ENCODE measurements at regions not wholly inside any gene's neighbourhood (a gene's known extent, or its start where the extent isn't known, plus 50 kb on each side); places are given as distances from the start of the nearest gene placed in this dataset.

DNA sequence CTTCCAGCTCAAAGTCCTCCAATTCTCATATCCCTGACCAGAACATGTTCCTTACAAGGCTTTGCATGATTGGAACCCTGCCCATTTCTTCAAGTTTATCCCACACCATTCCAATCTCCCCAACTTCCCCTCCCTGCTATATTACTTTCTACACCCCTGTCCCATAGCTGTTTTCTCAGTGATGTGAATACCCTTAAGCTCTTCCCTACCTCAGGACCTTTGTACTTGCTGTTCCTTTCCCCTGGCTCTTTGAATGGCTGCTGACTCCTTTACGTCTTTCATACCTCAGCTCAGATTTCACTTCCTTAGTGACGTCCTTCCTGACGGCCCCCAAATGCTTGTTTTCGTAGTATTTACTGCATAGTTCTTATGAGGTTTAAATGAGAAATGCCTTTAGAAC, 166.2 kb upstream of the ZNF462 start:
- Histone ChIP-seq H3K27ac (ENCODE audit: poor library complexity, severe bottlenecking) (no peak overlapping the region), H3K36me3 (ENCODE audit: low read depth) (no peaks in the 10 kb centered on the region)
- TF ChIP-seq, protein P1, sequence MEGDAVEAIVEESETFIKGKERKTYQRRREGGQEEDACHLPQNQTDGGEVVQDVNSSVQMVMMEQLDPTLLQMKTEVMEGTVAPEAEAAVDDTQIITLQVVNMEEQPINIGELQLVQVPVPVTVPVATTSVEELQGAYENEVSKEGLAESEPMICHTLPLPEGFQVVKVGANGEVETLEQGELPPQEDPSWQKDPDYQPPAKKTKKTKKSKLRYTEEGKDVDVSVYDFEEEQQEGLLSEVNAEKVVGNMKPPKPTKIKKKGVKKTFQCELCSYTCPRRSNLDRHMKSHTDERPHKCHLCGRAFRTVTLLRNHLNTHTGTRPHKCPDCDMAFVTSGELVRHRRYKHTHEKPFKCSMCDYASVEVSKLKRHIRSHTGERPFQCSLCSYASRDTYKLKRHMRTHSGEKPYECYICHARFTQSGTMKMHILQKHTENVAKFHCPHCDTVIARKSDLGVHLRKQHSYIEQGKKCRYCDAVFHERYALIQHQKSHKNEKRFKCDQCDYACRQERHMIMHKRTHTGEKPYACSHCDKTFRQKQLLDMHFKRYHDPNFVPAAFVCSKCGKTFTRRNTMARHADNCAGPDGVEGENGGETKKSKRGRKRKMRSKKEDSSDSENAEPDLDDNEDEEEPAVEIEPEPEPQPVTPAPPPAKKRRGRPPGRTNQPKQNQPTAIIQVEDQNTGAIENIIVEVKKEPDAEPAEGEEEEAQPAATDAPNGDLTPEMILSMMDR (IDR thresholded peaks at IDR 0.05; ENCODE audit: poor library complexity, severe bottlenecking) = no peak

DNA sequence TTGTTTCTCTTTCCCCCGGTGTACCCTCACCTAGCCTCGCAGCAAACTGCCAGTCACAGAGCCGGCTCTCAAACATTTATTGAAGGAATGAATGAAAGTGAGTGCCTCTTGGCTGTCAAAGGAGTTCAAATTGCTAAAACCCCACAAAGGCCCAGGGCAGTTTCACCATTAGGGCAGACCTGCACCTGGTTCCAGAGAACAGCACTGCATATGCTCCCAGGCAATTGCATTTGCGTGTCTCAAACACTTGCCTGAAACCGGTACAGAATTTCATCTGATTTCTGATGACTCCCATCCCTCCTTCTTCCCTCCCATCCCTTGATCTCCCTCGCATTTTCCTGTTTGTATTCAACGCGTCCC, 165.6 kb upstream of the ZNF462 start:
- no peak for ATAC-seq (ENCODE audit: low read depth)
- Histone ChIP-seq H3K4me1 (ENCODE audit: insufficient read depth, poor library complexity, severe bottlenecking) (peaks cover 8% of the 10 kb centered on the region), H3K27ac (ENCODE audit: poor library complexity, severe bottlenecking) (peak overlapping the region; percentile 44), H3K4me3 (ENCODE audit: severe bottlenecking) (no peak overlapping the region), H3K36me3 (ENCODE audit: low read depth) (no peaks in the 10 kb centered on the region), H3K27me3 (ENCODE audit: insufficient read depth, poor library complexity, severe bottlenecking) (no peaks in the 10 kb centered on the region), H3K9me3 (ENCODE audit: severe bottlenecking) (no peaks in the 10 kb centered on the region)
- TF ChIP-seq, protein P1 (IDR thresholded peaks at IDR 0.05; ENCODE audit: poor library complexity, severe bottlenecking) = no peak
- no peak for DNase-seq (ENCODE audit: low spot score)

More for the DNA sequence above, 166.2 kb upstream of the ZNF462 start:
- Histone ChIP-seq H3K4me3 (ENCODE audit: severe bottlenecking) (no peak overlapping the region), H3K27me3 (ENCODE audit: insufficient read depth, poor library complexity, severe bottlenecking) (no peaks in the 10 kb centered on the region), H3K9me3 (ENCODE audit: severe bottlenecking) (no peaks in the 10 kb centered on the region), H3K4me1 (ENCODE audit: insufficient read depth, poor library complexity, severe bottlenecking) (peaks cover 8% of the 10 kb centered on the region)
- no peak for ATAC-seq (ENCODE audit: low read depth)
- no peak for DNase-seq (ENCODE audit: low spot score)

DNA sequence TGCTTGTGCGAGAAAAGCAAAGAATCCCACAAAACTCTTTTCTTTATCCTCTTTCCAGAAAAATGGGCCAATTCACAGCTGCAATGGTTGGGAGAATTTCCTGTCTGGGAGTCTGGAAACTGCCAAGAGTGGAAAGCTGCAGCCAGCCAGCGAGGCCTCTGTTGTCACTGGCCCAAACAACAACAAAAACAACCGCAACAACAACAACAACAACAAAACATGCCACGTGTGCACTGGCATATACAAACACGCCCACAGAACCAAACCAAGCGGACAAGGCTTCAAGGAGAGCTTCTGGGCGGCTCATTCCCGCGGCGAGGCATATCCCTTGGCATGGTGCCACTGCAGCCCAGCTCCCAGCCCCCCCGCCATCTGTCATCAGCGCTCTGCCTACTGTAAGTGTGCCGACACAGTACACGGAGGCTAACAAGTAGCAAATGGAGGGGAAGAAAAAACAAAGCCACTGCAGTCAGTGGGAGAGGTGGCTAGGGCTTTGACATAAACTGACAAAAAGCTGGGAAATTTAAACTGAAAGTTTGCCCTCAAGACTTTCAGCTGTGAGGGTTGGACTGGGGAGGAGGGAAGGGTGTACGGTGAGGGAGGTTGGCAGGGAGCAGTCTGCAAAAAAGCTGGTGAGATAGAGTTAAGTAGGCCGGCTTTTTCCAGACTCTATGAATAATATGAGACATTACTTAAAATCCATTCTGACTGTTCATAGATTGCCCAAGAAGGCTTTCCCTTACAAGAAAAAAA, 165.0 kb upstream of the ZNF462 start:
- Histone ChIP-seq H3K27ac (ENCODE audit: poor library complexity, severe bottlenecking) (peak overlapping the region; percentile 44), H3K27me3 (ENCODE audit: insufficient read depth, poor library complexity, severe bottlenecking) (no peaks in the 10 kb centered on the region), H3K4me3 (ENCODE audit: severe bottlenecking) (peak overlapping the region; percentile 8), H3K36me3 (ENCODE audit: low read depth) (no peaks in the 10 kb centered on the region), H3K9me3 (ENCODE audit: severe bottlenecking) (no peaks in the 10 kb centered on the region), H3K4me1 (ENCODE audit: insufficient read depth, poor library complexity, severe bottlenecking) (peaks cover 8% of the 10 kb centered on the region)
- DNase-seq (ENCODE audit: low spot score) = peak; percentile 74
- TF ChIP-seq, protein P1 (IDR thresholded peaks at IDR 0.05; ENCODE audit: poor library complexity, severe bottlenecking) = no peak
- peak; percentile 93 for ATAC-seq (ENCODE audit: low read depth)

DNA sequence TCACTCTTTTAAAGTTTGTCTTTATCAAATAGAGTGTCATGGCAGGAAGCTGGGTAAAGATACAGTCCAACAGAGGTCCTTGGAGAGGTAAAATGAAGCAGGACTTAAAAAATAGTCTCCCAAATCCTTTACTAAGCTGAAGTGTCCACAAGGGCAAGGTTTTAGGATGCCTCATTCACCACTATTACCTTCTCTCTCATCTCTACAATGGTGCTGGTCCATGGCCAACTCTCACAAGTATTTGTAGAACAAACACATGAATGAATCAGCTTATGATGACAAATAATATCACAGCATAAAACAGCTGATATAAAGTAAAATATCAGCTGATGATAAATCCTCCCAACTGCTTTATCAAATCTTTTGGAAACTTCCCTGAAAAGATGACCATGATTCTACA, 162.3 kb upstream of the ZNF462 start:
- H3K27me3 ChIP-seq (ENCODE audit: insufficient read depth, poor library complexity, severe bottlenecking) = no peaks in the 10 kb centered on the region
- TF ChIP-seq, protein P1 (IDR thresholded peaks at IDR 0.05; ENCODE audit: poor library complexity, severe bottlenecking) = no peak
- H3K4me1 ChIP-seq (ENCODE audit: insufficient read depth, poor library complexity, severe bottlenecking) = peaks cover 8% of the 10 kb centered on the region
- H3K27ac ChIP-seq (ENCODE audit: poor library complexity, severe bottlenecking) = no peak overlapping the region
- ATAC-seq (ENCODE audit: low read depth) (peak; percentile 46; the same call in 1 of the 3 replicates), DNase-seq (ENCODE audit: low spot score) (no peak)
- no peak overlapping the region for H3K4me3 ChIP-seq (ENCODE audit: severe bottlenecking)
- H3K9me3 ChIP-seq (ENCODE audit: severe bottlenecking) = no peaks in the 10 kb centered on the region
- no peaks in the 10 kb centered on the region for H3K36me3 ChIP-seq (ENCODE audit: low read depth)

DNA sequence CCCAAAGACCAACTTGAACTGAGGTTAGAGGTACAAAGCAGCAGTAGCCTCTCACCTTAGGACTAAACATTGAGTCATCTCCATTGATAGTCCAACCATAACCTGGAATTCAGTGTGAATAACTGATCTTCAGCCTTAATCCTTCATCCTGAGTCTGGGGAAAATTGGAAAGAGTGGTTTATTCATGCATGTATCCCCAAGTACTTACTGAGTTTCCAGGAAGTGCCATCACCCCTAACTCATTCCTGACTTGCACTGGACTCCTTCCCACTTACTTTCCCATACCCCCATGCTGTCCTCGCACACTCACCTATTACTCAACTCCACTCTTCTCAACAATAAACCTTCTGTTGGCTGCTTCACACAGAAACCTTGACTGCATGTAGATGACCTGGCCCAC, 161.4 kb upstream of the ZNF462 start:
- H3K27me3 ChIP-seq (ENCODE audit: insufficient read depth, poor library complexity, severe bottlenecking) = no peaks in the 10 kb centered on the region
- H3K9me3 ChIP-seq (ENCODE audit: severe bottlenecking) = no peaks in the 10 kb centered on the region
- no peak overlapping the region for H3K27ac ChIP-seq (ENCODE audit: poor library complexity, severe bottlenecking)
- H3K4me3 ChIP-seq (ENCODE audit: severe bottlenecking) = no peak overlapping the region
- TF ChIP-seq, protein P1 (IDR thresholded peaks at IDR 0.05; ENCODE audit: poor library complexity, severe bottlenecking) = no peak
- no peaks in the 10 kb centered on the region for H3K36me3 ChIP-seq (ENCODE audit: low read depth)
- DNase-seq (ENCODE audit: low spot score) = no peak
- H3K4me1 ChIP-seq (ENCODE audit: insufficient read depth, poor library complexity, severe bottlenecking) = peaks cover 8% of the 10 kb centered on the region
- ATAC-seq (ENCODE audit: low read depth) = no peak

Measured in RWPE2 (cell line).